Body of pancreas (tissue), 4 donors: ENCODE measurements at regions not wholly inside any gene's neighbourhood (a gene's known extent, or its start where the extent isn't known, plus 50 kb on each side); places are given as distances from the start of the nearest gene placed in this dataset.

Experiments
- ATAC-seq: fragments of 150-250 bp; one replicate; pipeline ENCODE4 v1.9.1; 2016
- DNase-seq, 4 donors: peaks; one replicate each; pipeline ENCODE4 v3.0.0-alpha.2; 2019
- H3K27ac ChIP-seq, 4 donors: fragments of 200-600 bp; sonication (generic); 1 replicate in 3 of 4; 2 replicates in 1 of 4; pipeline versions ENCODE4 v1.5.1 to v1.6.1; 2016 to 2019; ENCODE audit warnings: mild to moderate bottlenecking in 1 of 4, mixed read lengths in 1 of 4, moderate library complexity in 1 of 4
- H3K27me3 ChIP-seq, 2 donors: fragments of 200-600 bp; sonication (generic); one replicate each; pipeline ENCODE4 v1.6.0; 2016; ENCODE audit warnings: mild to moderate bottlenecking in 1 of 2
- H3K36me3 ChIP-seq, 2 donors: fragments of 200-600 bp; sonication (generic); replicated peaks in 1 of 2; 2 replicates each; pipeline ENCODE4 v1.5.1; 2016; ENCODE audit warnings: low read depth in 2 of 2; ENCODE audit not compliant: insufficient read depth in 1 of 2
- H3K4me1 ChIP-seq: fragments of 200-600 bp; sonication (generic); one replicate; pipeline ENCODE4 v1.6.0; 2016
- H3K4me3 ChIP-seq, 2 donors: fragments of 200-600 bp; sonication (generic); 1 replicate in 1 of 2; 2 replicates in 1 of 2; pipeline ENCODE4 v1.5.1; 2016 to 2019
- H3K9me3 ChIP-seq, 3 donors: fragments of 200-600 bp; sonication (generic); 1 replicate in 2 of 3; 2 replicates in 1 of 3; pipeline ENCODE4 v1.5.1; 2016
- POLR2A ChIP-seq, 3 donors: fragments of 450-650 bp; IDR thresholded peaks; one replicate each; pipeline ENCODE4 v1.6.1; 2016; ENCODE audit warnings: antibody characterized with exemption in 3 of 3, mild to moderate bottlenecking in 2 of 3
- WGBS, 2 donors: methylation state at CpG; one replicate each; pipeline ENCODE4 v1.1.5; 2017; 5-methylcytosine and 5-hydroxymethylcytosine counted together
- intact Hi-C: fragments of 100-400 bp; cut with DNase I; formaldehyde crosslinking; loops from one replicate; pipeline ENCODE4 v1.15.1; 2023
- TF ChIP-seq, protein P1 (sequence below), 7 experiments: fragments of 450-650 bp in 4 of 7; fragments of 200-600 bp in 3 of 7; sonication (generic) in 3 of 7; IDR thresholded peaks; one replicate each; pipeline ENCODE4 v1.5.1; 2016 to 2019; ENCODE audit warnings: antibody characterized with exemption in 7 of 7

DNA sequence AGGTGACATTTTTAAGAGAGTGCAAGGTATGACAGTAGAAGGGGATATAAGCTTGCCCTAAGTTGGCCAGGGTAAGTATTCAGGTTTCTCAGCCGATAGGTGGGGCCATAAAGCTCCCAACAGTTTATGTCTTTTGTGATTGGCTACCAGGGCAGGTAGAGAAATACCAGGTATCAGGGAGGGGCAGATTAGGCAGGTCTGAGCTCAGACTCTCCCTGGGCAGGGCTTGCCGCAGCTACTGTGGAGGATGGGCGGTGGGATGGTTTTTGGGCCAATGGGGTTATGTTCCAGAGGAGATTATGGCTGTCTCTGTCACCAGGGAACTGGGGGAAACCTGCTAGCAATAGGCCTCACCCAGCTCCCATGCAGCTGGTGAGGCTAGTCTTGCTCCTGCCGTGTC, 211.6 kb downstream of the PTH2R start:
- no peak for ATAC-seq

DNA sequence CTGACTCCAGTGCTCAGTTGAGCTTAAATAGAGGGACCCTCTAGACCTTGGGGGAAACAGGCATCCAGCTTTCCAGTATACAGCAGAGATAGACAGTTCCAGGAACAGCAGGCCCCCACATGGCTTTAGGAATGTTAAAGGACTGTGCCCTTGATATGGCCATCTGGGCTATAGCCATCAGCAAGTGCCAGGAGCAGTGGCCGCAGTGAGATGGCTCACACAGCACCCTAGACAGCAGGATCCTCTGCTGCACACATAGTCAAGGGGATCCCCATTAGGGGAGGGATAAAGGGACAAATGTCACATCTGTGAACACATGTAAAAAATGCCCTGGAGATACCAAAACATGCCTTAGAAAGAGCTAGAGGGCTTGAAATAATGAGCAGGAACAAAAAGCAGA, 213.4 kb downstream of the PTH2R start:
- Histone ChIP-seq H3K27me3 (no peaks in the 10 kb centered on the region), H3K4me3 (no peak overlapping the region), H3K9me3 (no peaks in the 10 kb centered on the region), H3K36me3 (no peaks in the 10 kb centered on the region), H3K27ac (no peak overlapping the region), H3K4me1 (peaks cover 6% of the 10 kb centered on the region)
- 91 to 100% methylated on average over 1 of the region's 1 CpG for WGBS, 2 donors
- ATAC-seq: no peak
- DNase-seq: no peak
- intact Hi-C loops: no loop called here
- TF ChIP-seq, protein P1, sequence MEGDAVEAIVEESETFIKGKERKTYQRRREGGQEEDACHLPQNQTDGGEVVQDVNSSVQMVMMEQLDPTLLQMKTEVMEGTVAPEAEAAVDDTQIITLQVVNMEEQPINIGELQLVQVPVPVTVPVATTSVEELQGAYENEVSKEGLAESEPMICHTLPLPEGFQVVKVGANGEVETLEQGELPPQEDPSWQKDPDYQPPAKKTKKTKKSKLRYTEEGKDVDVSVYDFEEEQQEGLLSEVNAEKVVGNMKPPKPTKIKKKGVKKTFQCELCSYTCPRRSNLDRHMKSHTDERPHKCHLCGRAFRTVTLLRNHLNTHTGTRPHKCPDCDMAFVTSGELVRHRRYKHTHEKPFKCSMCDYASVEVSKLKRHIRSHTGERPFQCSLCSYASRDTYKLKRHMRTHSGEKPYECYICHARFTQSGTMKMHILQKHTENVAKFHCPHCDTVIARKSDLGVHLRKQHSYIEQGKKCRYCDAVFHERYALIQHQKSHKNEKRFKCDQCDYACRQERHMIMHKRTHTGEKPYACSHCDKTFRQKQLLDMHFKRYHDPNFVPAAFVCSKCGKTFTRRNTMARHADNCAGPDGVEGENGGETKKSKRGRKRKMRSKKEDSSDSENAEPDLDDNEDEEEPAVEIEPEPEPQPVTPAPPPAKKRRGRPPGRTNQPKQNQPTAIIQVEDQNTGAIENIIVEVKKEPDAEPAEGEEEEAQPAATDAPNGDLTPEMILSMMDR (IDR thresholded peaks at IDR 0.05): no peak

More for the DNA sequence above, 211.6 kb downstream of the PTH2R start:
- Histone ChIP-seq H3K27ac (no peak overlapping the region), H3K9me3 (no peaks in the 10 kb centered on the region), H3K4me3 (no peak overlapping the region), H3K27me3 (no peaks in the 10 kb centered on the region), H3K4me1 (peaks cover 6% of the 10 kb centered on the region), H3K36me3 (no peaks in the 10 kb centered on the region)
- DNase-seq: no peak
- WGBS, 2 donors: 96 to 97% methylated on average over 4 of the region's 4 CpGs
- intact Hi-C loops: no loop called here
- TF ChIP-seq, protein P1 (IDR thresholded peaks at IDR 0.05): no peak
- TF ChIP-seq POLR2A (IDR thresholded peaks at IDR 0.05): no peak

DNA sequence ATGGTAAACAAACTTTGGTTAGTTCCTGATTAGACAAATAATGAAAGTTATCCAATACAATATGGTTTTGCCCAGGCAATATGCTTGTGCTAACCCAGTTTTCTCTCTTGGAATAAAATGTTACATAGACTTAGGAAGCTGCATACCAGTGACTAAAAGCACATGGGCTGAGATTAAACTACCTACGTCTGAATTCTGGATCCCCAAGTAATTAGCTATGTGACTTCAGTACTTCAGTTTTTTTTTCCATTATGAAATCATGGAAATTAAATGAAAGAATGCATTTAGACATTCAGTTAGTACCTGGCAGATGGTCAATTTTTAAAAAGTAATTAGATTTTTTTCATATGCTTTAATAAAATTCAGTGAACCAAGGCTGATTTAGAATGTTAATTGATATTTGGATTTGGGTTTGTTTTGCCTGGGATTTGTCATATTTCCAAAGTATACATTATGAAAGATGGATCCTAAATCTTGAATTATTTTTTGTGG, 213.9 kb downstream of the PTH2R start:
- no peaks in the 10 kb centered on the region for H3K27me3 ChIP-seq
- H3K27ac ChIP-seq: no peak overlapping the region
- H3K9me3 ChIP-seq: no peaks in the 10 kb centered on the region
- TF ChIP-seq, protein P1 (IDR thresholded peaks at IDR 0.05): no peak
- TF ChIP-seq POLR2A (IDR thresholded peaks at IDR 0.05): no peak
- DNase-seq: no peak
- peaks cover 6% of the 10 kb centered on the region for H3K4me1 ChIP-seq
- intact Hi-C loops: no loop called here
- no peak overlapping the region for H3K4me3 ChIP-seq
- 56 to 66% methylated on average over 1 of the region's 1 CpG for WGBS, 2 donors
- no peak for ATAC-seq
- no peaks in the 10 kb centered on the region for H3K36me3 ChIP-seq

DNA sequence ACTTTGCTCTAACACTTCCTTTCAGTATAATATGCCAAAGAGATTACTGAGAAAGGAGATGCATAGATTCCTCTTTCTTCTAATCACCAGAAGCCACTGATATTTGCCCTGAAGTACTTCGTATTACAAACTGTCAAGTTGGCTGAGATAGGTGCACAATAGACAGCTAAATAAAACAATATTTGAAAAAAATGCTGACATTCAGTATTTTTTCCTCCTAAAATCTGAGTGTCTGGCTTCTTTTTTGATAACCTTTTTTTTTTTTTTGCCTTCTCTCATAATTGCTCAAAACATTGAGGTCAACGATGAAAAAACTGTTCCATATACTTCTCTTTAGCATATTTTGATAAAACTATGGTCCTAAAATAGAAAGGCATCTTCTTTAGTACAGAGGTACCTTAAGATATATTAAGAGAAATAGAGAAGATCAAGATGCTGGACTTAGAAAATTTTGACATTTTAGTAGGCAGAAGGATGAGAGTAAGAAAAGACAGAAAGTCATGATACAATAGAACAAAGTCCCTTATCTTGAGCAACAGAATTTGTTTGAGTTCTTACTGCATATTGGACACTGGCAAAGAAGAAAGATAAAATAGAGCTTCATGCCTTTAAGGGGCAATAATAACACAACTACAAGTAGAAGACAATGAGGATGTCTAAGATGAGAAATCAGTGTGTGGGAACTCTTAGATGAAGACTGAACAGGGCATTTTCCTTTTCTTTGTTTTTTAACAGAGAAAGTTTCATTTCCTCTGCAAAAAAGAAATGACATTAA, 220.7 kb downstream of the PTH2R start:
- Histone ChIP-seq H3K4me1 (no peaks in the 10 kb centered on the region), H3K9me3 (no peaks in the 10 kb centered on the region), H3K27ac (no peak overlapping the region), H3K27me3 (no peaks in the 10 kb centered on the region), H3K36me3 (no peaks in the 10 kb centered on the region), H3K4me3 (no peak overlapping the region)
- 66 to 69% methylated on average over 2 of the region's 2 CpGs for WGBS, 2 donors
- TF ChIP-seq, protein P1 (IDR thresholded peaks at IDR 0.05): no peak
- no peak for TF ChIP-seq POLR2A (IDR thresholded peaks at IDR 0.05)
- ATAC-seq (no peak), DNase-seq (no peak)
- intact Hi-C loops: no loop called here

DNA sequence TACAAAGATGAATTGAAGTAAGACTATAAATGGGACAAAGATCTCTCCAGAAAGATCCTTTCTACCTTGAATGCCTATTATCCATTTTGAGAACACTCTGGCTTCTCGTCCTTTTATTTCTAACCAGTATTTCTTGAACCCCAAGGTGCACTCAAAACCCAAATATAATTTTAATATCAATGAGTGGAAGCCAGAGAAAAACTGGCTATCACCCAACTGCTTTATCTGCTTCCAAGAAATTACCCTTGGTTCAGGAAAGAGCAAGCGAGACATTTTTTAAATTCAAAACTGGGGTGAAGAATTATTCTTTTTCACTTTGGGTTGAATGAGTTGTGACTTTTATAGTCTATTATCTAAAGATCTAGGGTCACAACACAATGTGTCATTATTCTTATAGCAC, 221.3 kb downstream of the PTH2R start:
- 49 to 51% methylated on average over 2 of the region's 2 CpGs for WGBS, 2 donors
- Histone ChIP-seq H3K4me1 (no peaks in the 10 kb centered on the region), H3K9me3 (no peaks in the 10 kb centered on the region), H3K4me3 (no peak overlapping the region), H3K27me3 (no peaks in the 10 kb centered on the region), H3K27ac (no peak overlapping the region), H3K36me3 (no peaks in the 10 kb centered on the region)
- intact Hi-C loops: no loop called here
- DNase-seq: no peak
- ATAC-seq: no peak
- TF ChIP-seq POLR2A (IDR thresholded peaks at IDR 0.05): no peak
- TF ChIP-seq, protein P1 (IDR thresholded peaks at IDR 0.05): no peak
